ENCODE measurements at regions not wholly inside any gene's neighbourhood (a gene's known extent, or its start where the extent isn't known, plus 50 kb on each side); places are given as distances from the start of the nearest gene placed in this dataset.
"Not testable (repeated sequence)": the region's sequence is repeated elsewhere in the genome, so short reads cannot be mapped to it uniquely, and the experiment has no call there.

- TF ChIP-seq CTCF, POLR2AphosphoS5 (IDR thresholded peaks at IDR 0.05): not testable (repeated sequence)
Measured at GRCh38 chr6:60814784-60815183, 1471.2 kb downstream of the KHDRBS2 start.

All from prostate gland (tissue), 2 donors.